NCI-H2171 (cell line): ENCODE measurements at regions not wholly inside any gene's neighbourhood (a gene's known extent, or its start where the extent isn't known, plus 50 kb on each side); places are given as distances from the start of the nearest gene placed in this dataset.
A peak's percentile ranks its signal among the peaks of the same experiment; 100 is the strongest.
"Not testable (repeated sequence)": the region's sequence is repeated elsewhere in the genome, so short reads cannot be mapped to it uniquely, and the experiment has no call there.

Experiments
- DNase-seq: peaks from one replicate; lab custom pipeline; 2025; lab: John Stamatoyannopoulos, UW

- no peak for DNase-seq
Measured at GRCh38 chr4:60885011-60885410, 315.1 kb upstream of the ADGRL3 start.

DNA sequence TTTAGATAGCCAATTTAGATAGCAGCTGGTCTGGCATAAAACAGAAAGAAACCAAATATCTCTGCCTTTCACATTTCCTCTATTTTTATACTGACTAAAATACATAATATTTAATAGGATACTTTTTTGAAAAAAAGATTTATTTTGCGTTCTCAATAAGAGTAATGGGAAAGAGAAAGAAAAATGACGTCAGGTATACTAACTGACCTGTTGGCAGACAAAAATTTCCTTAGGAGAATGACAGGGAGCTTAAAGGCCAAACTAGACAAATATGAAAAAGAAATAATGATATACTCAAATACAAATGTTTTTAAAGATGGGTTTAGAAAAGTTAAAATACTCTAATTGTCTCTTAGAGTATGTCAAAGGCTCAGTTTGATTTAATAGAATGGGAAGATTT lies 309.4 kb upstream of the ADGRL3 start:
- no peak for DNase-seq

DNA sequence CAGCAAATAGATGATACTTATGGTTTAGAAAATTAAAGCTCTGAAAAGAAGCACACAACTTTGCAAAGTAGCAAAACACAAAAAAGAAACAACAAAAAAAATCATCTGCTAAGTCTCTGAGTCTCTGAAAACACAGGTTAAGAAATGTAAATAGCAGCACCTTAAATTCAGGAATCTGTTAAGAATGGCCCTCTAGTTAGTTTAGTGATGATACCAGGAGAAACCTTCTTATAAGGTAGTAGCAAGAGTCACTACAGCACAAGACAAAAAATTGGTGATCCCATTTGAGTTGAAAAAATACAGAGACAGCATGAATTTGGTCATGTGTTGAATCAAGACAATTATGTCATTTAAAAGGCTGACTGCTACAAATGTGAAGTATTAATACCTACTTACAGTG lies 308.2 kb upstream of the ADGRL3 start:
- DNase-seq: no peak

GRCh38 chr4:60897415-60897814 lies 302.7 kb upstream of the ADGRL3 start:
- no peak for DNase-seq

DNA sequence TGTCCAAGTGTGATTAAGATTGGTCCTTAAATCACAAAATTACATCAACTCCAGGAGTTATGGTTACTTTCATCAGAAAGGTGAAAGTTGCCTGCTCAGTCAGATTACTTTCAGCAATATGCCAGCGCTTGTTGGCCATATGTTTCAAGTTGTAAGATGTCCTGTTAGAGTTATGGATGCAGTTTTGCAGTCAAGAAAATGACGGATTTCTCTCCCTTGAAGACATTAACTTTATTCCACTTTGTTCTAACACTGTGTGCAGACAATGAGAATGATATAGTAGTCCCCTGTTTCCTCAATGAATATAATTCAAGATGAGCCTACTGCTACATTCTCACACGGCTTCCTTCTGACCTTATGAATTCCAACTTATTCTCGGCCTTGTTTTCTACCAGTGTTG lies 295.0 kb upstream of the ADGRL3 start:
- no peak for DNase-seq

GRCh38 chr4:60911127-60911526 lies 289.0 kb upstream of the ADGRL3 start:
- no peak for DNase-seq

GRCh38 chr4:60913002-60913401 lies 287.1 kb upstream of the ADGRL3 start:
- no peak for DNase-seq

DNA sequence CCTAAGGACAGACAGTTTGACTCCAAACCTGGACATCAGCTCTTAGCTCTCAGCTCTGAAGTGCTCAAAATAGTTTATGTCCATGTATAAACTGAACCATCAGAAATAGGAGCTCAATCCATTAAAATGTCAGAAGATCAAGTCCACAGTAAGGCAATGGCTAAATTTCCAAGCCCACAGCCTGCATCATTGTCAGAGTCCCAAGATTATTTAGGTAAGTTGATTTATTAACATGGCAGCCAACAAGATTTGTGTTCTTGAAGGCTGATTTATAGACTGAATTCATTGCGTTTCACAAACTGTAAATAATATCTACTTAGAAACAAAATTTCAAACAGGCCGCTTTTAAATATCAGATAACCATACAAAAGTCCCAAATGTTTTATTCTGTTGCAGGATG lies 286.5 kb upstream of the ADGRL3 start:
- DNase-seq: no peak

DNA sequence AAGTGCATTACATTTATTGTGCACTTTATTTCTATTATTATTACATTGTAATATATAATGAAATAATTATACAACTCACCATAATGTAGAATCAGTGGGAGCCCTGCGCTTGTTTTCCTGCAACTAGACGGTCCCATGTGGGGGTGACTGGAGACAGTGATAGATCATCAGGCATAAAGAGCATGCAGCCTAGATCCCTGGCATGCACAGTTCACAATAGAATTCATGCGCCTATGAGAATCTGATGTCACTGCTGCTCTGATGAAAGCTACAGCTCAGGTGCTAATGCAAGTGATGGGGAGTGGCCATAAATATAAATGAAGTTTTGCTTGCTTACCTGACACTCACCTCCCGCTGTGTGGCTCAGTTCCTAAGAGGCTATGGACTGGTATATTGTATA lies 278.4 kb upstream of the ADGRL3 start:
- DNase-seq: not testable (repeated sequence)

GRCh38 chr4:60923075-60923474 lies 277.1 kb upstream of the ADGRL3 start:
- no peak for DNase-seq

- DNase-seq: no peak
Measured at GRCh38 chr4:60926624-60927023, 273.5 kb upstream of the ADGRL3 start.

- DNase-seq: no peak
Measured at GRCh38 chr4:60930866-60931265, 269.3 kb upstream of the ADGRL3 start.

GRCh38 chr4:60934566-60935295 lies 265.4 kb upstream of the ADGRL3 start:
- no peak for DNase-seq

DNA sequence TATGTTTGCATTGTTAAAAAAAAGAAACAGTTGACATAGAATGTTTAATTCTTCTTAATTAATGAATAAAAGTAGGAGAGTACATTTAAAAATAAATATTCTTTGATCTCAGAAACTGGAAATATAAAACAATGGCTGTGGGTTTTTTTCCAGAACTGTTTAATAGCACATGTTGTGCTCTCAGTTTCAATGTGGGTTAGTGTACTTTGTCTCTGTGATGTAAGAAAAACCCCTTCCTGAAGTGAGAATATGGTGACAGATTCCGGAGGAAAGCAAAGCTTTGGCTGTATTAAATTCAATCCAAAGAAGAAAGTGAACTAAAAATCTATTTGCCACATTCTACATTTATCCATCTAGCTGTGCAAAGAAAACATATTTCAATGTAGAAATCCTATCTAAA lies 261.9 kb upstream of the ADGRL3 start:
- DNase-seq: no peak

GRCh38 chr4:60938621-60939020 lies 261.5 kb upstream of the ADGRL3 start:
- DNase-seq: no peak

- no peak for DNase-seq
Measured at GRCh38 chr4:60944060-60944459, 256.1 kb upstream of the ADGRL3 start.

- DNase-seq: no peak
Measured at GRCh38 chr4:60945641-60946040, 254.5 kb upstream of the ADGRL3 start.

GRCh38 chr4:60948008-60948407 lies 252.1 kb upstream of the ADGRL3 start:
- no peak for DNase-seq

DNA sequence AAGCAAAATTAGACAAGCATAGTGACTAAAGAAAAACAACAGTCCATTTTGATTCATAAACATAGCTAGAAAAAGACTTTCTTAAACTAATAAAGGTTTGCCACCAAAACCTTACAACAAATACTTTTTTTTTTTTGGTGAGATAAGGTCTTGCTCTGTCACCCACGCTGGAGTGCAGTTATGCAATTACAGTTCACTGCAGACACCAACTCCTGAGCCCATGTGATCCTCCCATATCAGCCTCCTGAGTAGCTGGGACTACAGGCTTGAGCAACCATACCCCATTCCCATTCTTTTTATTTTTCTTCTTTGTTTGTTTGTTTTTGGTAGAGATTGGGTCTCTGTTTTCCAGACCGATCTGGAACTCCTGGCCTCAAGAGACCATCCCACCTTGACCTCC lies 247.2 kb upstream of the ADGRL3 start:
- DNase-seq: no peak

- no peak for DNase-seq
Measured at GRCh38 chr4:60953826-60954225, 246.3 kb upstream of the ADGRL3 start.

DNA sequence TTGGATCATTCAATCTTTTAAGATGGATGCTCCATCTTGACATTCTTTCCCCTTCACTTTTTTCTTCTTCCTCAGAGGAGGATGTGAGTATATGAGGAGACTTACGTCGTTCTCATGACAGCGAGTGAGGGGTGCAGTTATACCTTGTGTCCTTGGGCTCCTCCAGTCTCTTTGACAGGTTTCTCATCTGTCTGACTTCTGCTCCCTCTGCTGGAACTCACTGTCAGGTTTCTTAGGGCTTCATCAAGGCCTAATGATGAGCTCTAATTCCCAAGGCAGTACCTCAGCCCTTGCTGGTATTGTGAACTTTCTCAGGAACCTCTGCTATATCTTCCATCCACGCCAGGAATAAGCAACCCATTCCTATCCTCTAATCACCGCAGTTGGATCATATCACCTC lies 237.8 kb upstream of the ADGRL3 start:
- peak; percentile 0 for DNase-seq

DNA sequence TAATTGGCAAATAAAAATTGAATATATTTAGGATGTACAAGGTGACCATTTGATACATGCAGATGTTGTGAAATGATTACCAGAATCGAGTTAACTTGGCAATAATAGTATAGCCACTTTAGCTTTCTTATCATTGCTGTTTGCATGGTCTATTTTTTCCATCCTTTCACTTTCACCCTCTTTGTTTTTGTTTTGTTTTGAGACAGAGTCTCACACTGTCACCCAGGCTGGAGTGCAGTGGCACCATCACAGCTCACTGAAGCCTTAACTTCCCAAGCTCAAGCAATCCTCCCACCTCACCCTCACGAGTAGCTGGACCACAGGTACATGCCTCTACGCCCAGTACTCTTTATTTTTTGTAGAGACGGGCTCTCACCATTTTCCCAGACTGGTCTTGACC lies 218.6 kb upstream of the ADGRL3 start:
- DNase-seq: no peak

DNA sequence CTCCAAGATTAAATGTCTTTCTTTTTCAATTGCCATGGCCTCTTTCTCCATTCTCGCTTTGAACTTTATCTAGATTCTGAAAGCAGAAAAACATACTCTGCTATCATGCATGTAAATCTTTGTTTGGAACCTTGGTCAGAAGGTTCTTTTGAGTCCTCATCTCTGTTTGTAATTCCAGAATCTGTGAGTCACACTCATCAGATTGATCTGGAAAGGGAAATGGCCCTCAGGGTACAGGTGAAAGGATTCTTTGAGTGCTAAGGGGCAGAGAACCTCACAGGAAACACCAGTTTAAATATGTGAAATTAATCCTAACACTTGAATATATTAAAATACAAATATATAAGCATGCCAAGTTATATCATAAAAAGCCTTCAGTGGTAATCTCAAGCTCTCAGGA lies 211.0 kb upstream of the ADGRL3 start:
- no peak for DNase-seq

DNA sequence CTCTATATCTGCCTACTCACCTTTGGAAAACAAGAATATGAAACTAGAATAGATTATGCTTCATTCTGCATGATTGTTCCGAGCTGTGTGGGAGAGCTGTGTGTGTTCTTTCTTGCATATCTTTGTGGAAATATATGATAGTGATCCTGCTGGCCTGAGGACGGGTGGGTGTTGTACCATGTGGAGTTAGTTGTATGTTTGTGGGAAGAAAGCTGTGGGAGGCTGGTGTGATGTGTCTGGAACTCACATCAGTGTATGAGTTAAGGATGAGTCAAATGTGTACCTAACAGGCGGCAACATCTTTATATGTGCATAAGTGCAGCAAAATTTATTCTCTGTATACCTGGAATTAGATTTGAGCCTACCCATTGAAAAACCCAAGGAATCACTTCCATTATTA lies 208.1 kb upstream of the ADGRL3 start:
- DNase-seq: no peak

GRCh38 chr4:61003301-61003700 lies 196.8 kb upstream of the ADGRL3 start:
- no peak for DNase-seq
